ENCODE measurements at regions not wholly inside any gene's neighbourhood (a gene's known extent, or its start where the extent isn't known, plus 50 kb on each side); places are given as distances from the start of the nearest gene placed in this dataset.

DNA sequence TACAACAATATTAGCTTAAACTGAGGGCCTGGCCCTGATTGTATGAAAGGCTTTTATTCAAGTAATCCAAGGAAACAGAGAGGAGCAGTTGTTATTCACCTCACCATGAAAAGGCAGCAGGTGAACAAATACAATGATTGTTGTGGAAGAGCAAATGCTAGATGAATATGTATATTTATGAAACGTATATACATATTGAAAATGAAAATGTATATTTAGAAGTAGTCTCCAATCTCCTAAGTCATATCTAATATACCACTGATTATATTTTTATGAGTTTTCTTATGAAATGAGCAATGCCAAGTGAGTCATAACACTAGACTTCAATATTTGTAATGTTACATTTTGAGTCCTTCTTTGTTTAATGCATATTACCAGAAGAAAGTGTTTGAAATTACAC is 116.2 kb upstream of the KCNMB2 start:
- TF ChIP-seq, protein P1, sequence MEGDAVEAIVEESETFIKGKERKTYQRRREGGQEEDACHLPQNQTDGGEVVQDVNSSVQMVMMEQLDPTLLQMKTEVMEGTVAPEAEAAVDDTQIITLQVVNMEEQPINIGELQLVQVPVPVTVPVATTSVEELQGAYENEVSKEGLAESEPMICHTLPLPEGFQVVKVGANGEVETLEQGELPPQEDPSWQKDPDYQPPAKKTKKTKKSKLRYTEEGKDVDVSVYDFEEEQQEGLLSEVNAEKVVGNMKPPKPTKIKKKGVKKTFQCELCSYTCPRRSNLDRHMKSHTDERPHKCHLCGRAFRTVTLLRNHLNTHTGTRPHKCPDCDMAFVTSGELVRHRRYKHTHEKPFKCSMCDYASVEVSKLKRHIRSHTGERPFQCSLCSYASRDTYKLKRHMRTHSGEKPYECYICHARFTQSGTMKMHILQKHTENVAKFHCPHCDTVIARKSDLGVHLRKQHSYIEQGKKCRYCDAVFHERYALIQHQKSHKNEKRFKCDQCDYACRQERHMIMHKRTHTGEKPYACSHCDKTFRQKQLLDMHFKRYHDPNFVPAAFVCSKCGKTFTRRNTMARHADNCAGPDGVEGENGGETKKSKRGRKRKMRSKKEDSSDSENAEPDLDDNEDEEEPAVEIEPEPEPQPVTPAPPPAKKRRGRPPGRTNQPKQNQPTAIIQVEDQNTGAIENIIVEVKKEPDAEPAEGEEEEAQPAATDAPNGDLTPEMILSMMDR (IDR thresholded peaks at IDR 0.05) = no peak
- no peak for TF ChIP-seq POLR2A (IDR thresholded peaks at IDR 0.05)

Data from heart left ventricle (tissue), 13 donors.